ENCODE measurements at regions not wholly inside any gene's neighbourhood (a gene's known extent, or its start where the extent isn't known, plus 50 kb on each side); places are given as distances from the start of the nearest gene placed in this dataset.

DNA sequence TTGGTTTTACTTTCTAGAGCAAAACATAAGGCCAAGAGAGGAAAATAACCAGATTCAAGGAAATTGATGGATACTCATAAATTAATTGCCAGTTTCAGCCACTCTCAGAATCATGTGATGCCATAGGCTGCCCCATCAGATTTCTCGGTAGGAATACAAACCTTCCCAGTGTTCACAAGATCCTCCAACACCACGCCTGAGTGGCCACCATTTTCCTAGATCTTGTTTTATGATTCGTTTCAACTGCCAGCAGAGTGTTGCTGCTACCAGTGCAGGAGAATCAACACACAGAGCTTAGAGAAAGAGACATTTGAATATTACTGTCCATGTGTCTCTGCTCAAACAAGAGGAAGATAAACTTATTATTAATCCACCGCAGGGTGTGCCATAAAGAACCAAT, 434.2 kb upstream of the CDH4 start:
- Mint-ChIP-seq H3K4me3 (ENCODE audit: unreplicated experiment) (no peak overlapping the region), H3K4me1 (ENCODE audit: low read depth) (no peaks in the 10 kb centered on the region), H3K27ac (ENCODE audit: unreplicated experiment) (no peak overlapping the region), H3K9me3 (ENCODE audit: low read depth) (peaks cover 2% of the 10 kb centered on the region), H3K27me3 (ENCODE audit: low read depth) (peaks cover 3% of the 10 kb centered on the region), H3K36me3 (ENCODE audit: low read depth) (no peaks in the 10 kb centered on the region)
- no peak for DNase-seq (ENCODE audit: low spot score)
- TF ChIP-seq, protein P1, sequence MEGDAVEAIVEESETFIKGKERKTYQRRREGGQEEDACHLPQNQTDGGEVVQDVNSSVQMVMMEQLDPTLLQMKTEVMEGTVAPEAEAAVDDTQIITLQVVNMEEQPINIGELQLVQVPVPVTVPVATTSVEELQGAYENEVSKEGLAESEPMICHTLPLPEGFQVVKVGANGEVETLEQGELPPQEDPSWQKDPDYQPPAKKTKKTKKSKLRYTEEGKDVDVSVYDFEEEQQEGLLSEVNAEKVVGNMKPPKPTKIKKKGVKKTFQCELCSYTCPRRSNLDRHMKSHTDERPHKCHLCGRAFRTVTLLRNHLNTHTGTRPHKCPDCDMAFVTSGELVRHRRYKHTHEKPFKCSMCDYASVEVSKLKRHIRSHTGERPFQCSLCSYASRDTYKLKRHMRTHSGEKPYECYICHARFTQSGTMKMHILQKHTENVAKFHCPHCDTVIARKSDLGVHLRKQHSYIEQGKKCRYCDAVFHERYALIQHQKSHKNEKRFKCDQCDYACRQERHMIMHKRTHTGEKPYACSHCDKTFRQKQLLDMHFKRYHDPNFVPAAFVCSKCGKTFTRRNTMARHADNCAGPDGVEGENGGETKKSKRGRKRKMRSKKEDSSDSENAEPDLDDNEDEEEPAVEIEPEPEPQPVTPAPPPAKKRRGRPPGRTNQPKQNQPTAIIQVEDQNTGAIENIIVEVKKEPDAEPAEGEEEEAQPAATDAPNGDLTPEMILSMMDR (IDR thresholded peaks at IDR 0.05) = no peak

DNA sequence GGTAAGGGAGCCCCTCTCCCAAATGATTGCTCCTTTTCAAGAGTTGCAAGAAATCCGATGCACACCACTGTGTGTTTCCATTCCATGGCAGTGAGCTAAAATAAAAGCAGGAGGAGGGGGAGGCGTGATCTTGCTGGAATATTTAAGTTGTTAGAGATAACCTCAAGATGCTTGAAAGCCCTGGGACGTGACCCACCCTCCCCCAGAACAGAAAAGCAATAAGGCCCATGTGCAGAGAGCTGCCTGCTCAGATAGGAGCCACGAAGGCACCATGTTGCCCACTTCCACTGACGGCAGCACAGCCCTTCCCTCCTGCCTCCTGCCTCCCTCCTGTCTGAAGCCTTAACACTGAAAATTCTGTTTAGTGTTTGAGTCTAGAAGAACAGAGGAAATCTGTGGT, 432.6 kb upstream of the CDH4 start:
- Mint-ChIP-seq H3K9me3 (ENCODE audit: low read depth) (peaks cover 2% of the 10 kb centered on the region), H3K27me3 (ENCODE audit: low read depth) (peaks cover 3% of the 10 kb centered on the region), H3K36me3 (ENCODE audit: low read depth) (no peaks in the 10 kb centered on the region), H3K4me3 (ENCODE audit: unreplicated experiment) (no peak overlapping the region), H3K4me1 (ENCODE audit: low read depth) (no peaks in the 10 kb centered on the region), H3K27ac (ENCODE audit: unreplicated experiment) (no peak overlapping the region)
- TF ChIP-seq, protein P1 (IDR thresholded peaks at IDR 0.05) = no peak
- DNase-seq (ENCODE audit: low spot score) = no peak

DNA sequence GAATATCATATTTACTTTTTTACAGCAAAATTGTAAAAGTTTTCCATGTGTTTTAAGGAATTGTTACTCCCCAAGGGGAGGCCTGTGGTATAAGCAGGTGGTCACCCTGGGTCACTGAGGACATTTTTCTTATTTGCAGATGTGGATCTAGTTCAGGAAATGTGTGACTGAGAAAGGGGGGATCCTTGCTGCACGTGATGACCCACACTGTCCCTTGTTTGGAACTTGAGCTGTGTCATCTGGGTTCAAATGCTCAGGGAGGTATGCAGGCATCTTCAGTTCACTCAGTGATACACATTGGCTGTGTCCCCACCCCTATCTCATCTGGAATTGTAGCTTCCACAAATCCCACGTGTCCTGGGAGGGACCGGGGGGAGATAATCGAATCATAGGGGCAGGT, 431.9 kb upstream of the CDH4 start:
- TF ChIP-seq, protein P1 (IDR thresholded peaks at IDR 0.05) = no peak
- Mint-ChIP-seq H3K27ac (ENCODE audit: unreplicated experiment) (no peak overlapping the region), H3K9me3 (ENCODE audit: low read depth) (peaks cover 2% of the 10 kb centered on the region), H3K4me3 (ENCODE audit: unreplicated experiment) (no peak overlapping the region), H3K27me3 (ENCODE audit: low read depth) (peaks cover 3% of the 10 kb centered on the region), H3K4me1 (ENCODE audit: low read depth) (no peaks in the 10 kb centered on the region), H3K36me3 (ENCODE audit: low read depth) (no peaks in the 10 kb centered on the region)
- no peak for DNase-seq (ENCODE audit: low spot score)

DNA sequence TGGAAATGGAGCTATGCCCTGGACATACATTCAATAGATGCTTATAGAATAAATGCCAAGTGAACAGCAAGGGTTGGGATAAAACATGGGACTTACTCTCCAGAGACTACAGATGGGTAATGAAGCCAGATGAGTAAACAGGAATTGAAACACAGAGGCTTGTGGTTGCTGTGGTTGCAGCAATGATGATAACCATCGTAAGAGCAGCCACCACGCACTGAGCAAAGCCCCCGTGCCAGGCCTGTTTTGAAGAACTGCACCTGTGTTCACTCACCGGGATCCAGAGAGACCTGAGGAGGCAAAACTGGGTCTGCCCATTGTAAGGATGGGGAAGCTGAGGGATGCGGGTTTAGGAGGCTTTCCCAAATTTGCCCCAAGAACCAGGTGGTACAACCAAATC, 431.1 kb upstream of the CDH4 start:
- no peak for DNase-seq (ENCODE audit: low spot score)
- Mint-ChIP-seq H3K27me3 (ENCODE audit: low read depth) (peaks cover 3% of the 10 kb centered on the region), H3K36me3 (ENCODE audit: low read depth) (no peaks in the 10 kb centered on the region)

DNA sequence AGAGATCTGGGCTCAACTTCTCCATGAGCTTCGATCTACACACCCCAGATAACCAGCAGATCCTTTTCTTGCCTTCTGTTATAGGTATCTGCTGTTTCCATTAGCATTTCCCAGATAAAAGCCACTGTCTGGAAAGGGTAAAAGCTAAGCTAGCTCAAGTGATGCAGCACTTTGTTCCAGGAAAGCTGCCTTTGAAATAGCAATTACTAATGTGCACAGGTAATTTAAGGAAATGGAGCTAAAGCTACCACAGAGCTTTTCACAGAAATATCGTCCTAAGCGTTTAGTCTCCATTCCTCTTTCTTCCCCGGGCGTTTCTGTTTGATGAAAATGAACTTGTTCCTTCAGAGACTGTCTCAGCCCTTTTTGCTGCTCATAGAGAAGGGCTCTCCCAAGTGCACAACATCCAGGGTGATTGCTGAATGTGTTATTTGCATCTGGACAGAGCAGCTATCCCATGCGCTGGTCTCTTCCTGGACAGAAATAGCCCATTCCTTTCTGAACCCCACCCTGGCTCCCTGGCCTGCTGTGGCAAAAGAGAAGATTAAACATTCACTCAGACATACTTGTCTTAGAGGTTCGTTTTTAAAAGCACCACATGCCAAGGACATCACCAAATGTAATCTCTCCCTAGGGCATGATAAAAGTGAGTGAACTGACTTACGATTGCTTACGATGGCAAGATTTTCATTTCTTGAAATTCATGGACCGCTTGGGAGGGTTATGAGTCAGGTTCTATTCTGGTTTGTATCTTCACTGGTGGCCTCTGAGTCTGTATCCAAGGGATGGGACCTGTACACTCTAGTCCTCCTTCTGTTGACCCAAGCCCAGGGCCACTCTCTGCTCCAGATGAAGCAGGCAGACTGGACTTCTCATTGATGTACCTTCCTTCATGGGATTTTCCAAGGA, 429.1 kb upstream of the CDH4 start:
- TF ChIP-seq, protein P1 (IDR thresholded peaks at IDR 0.05) = no peak
- no peak overlapping the region for H3K4me3 Mint-ChIP-seq (ENCODE audit: unreplicated experiment)
- H3K4me1 Mint-ChIP-seq (ENCODE audit: low read depth) = no peaks in the 10 kb centered on the region
- H3K27ac Mint-ChIP-seq (ENCODE audit: unreplicated experiment) = no peak overlapping the region
- no peak for DNase-seq (ENCODE audit: low spot score)
- H3K9me3 Mint-ChIP-seq (ENCODE audit: low read depth) = peaks cover 1% of the 10 kb centered on the region
- no peaks in the 10 kb centered on the region for H3K36me3 Mint-ChIP-seq (ENCODE audit: low read depth)
- peaks cover 5% of the 10 kb centered on the region for H3K27me3 Mint-ChIP-seq (ENCODE audit: low read depth)

More for the DNA sequence above, 431.1 kb upstream of the CDH4 start:
- no peak overlapping the region for H3K27ac Mint-ChIP-seq (ENCODE audit: unreplicated experiment)
- H3K4me1 Mint-ChIP-seq (ENCODE audit: low read depth) = no peaks in the 10 kb centered on the region
- H3K9me3 Mint-ChIP-seq (ENCODE audit: low read depth) = peaks cover 2% of the 10 kb centered on the region
- TF ChIP-seq, protein P1 (IDR thresholded peaks at IDR 0.05) = no peak
- no peak overlapping the region for H3K4me3 Mint-ChIP-seq (ENCODE audit: unreplicated experiment)
